ENCODE measurements at regions not wholly inside any gene's neighbourhood (a gene's known extent, or its start where the extent isn't known, plus 50 kb on each side); places are given as distances from the start of the nearest gene placed in this dataset.

DNA sequence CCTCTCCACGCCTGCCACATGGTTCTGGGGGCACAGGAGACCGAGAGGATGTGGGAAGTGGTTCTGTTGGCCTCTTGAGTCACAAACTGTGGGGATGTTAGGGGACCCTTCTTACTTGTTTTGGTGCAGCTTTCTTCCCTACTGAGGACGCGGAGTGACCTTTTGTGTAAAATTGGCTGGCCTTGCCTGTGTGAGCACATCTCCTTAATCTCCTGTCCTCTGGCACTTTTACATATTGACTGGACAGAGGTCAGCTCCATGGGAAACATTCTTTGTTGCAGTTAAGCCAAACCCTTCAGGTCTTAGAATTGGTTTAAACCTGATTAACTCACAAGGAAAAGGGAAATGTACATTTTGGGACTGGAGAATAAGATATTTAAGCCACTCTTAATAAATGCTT is 51.2 kb upstream of the TENM4 start:
- H4K5ac ChIP-seq (ENCODE audit: insufficient read length, low read depth, low read length) = no peak overlapping the region
- ChIA-PET POLR2A (ENCODE audit: partially characterized antibody) (interaction anchor here (1.3 kb wide), 1 partner anchor 19 kb away, joined by 3 read pairs; no protein-coding TSS in a partner anchor), CTCF (ENCODE audit: partially characterized antibody) (interaction anchor here (0.9 to 11.4 kb wide), 11 partner anchors 10 to 91 kb away, joined by 3 to 136 read pairs (median 20); partner anchors contain the start of gene TENM4)
- no peak for FAIRE-seq
- DNase-seq (ENCODE audit: low read depth in 1 of 2, low spot score in 2 of 2) = no peak
- no peak overlapping the region for H2BK12ac ChIP-seq (ENCODE audit: low read depth, low read length)
- H4K20me1 ChIP-seq (replicated peaks in 1 of 2; ENCODE audit: control insufficient read depth in 1 of 2, insufficient read depth in 2 of 2, low read length in 2 of 2) = no peaks in the 10 kb centered on the region
- H2AK5ac ChIP-seq (ENCODE audit: low read depth, low read length) = no peak overlapping the region
- no peak overlapping the region for H4K91ac ChIP-seq (replicated peaks; ENCODE audit: insufficient read length, low read length)
- no peak overlapping the region; the same call in 1 of the 2 replicates for H2AFZ ChIP-seq (ENCODE audit: low read length)
- no peaks in the 10 kb centered on the region for H3K27me3 ChIP-seq (replicated peaks in 1 of 4; ENCODE audit: control insufficient read depth in 3 of 4, extremely low read depth in 1 of 4, insufficient read depth in 3 of 4, low read length in 3 of 4)
- no peak overlapping the region for H3K27ac ChIP-seq (ENCODE audit: low read depth, low read length)
- H3K18ac ChIP-seq (ENCODE audit: extremely low read depth, low read length) = no peak overlapping the region
- peaks cover 0 to 2% (median 0%) of the 10 kb centered on the region in 4 experiments; a peak in 2 of 7 replicates for H3K4me1 ChIP-seq (replicated peaks in 1 of 4; ENCODE audit: control insufficient read depth in 3 of 4, insufficient read depth in 4 of 4, low read length in 3 of 4)
- no peak overlapping the region for H2BK20ac ChIP-seq (ENCODE audit: low read length)
- no peak overlapping the region for H3K9ac ChIP-seq (replicated peaks in 1 of 4; ENCODE audit: extremely low read depth in 1 of 4, low read depth in 3 of 4, low read length in 3 of 4)
- H3K79me1 ChIP-seq (ENCODE audit: low read depth, low read length) = no peaks in the 10 kb centered on the region
- H3K79me2 ChIP-seq (ENCODE audit: control insufficient read depth in 1 of 2, insufficient read depth in 2 of 2, low read length in 2 of 2) = no peaks in the 10 kb centered on the region
- no peaks in the 10 kb centered on the region for H3K23me2 ChIP-seq (ENCODE audit: low read depth, low read length)
- H3K14ac ChIP-seq (ENCODE audit: insufficient read length) = no peak overlapping the region
- no peak overlapping the region for H3K23ac ChIP-seq (ENCODE audit: insufficient read length)
- no peak overlapping the region for H3K4ac ChIP-seq (replicated peaks; ENCODE audit: insufficient read length, low read depth, low read length)
- no peaks in the 10 kb centered on the region for H3K36me3 ChIP-seq (ENCODE audit: control insufficient read depth in 2 of 4, insufficient read depth in 4 of 4, low read length in 3 of 4)
- H3K4me3 ChIP-seq (ENCODE audit: extremely low read depth in 1 of 4, insufficient read depth in 2 of 4, low read depth in 3 of 4, low read length in 4 of 4) = no peak overlapping the region
- H4K8ac ChIP-seq (ENCODE audit: extremely low read depth, insufficient read depth, low read length) = no peak overlapping the region
- no peak overlapping the region for H3K56ac ChIP-seq (replicated peaks; ENCODE audit: insufficient read length, low read depth, low read length)
- no peak overlapping the region for H2BK15ac ChIP-seq (ENCODE audit: low read length)
- H3K9me3 ChIP-seq (ENCODE audit: insufficient read depth in 2 of 2, low read depth in 1 of 2, low read length in 1 of 2) = no peaks in the 10 kb centered on the region
- no peak overlapping the region for H3K4me2 ChIP-seq (ENCODE audit: insufficient read depth in 1 of 2, low read depth in 2 of 2, low read length in 2 of 2)
- H2BK5ac ChIP-seq (ENCODE audit: low read depth, low read length) = no peak overlapping the region
- H2BK120ac ChIP-seq (replicated peaks; ENCODE audit: low read depth, low read length) = no peak overlapping the region
- WGBS, 2 experiments (ENCODE audit: extremely low coverage in 1 of 2, insufficient coverage in 1 of 2, insufficient read length in 1 of 2, insufficient replicate concordance in 2 of 2, low coverage in 1 of 2, low lambda C conversion rate in 2 of 2, missing lambda C conversion rate in 1 of 2) = 89% methylated on average over 4 of the region's 4 CpGs; no CpG with 5 or more reads in 1 of the 2 experiments
- TF ChIP-seq EZH2 (IDR thresholded peaks at IDR 0.05; ENCODE audit: low read depth, low read length, severe bottlenecking) = no peak
- no peak for TF ChIP-seq RNF2 (IDR thresholded peaks at IDR 0.05; ENCODE audit: borderline replicate concordance, low read depth, low read length, missing control alignments, poor library complexity, severe bottlenecking)
- no peak for TF ChIP-seq ASH2L (IDR thresholded peaks at IDR 0.05; ENCODE audit: low read length)
- no peak for TF ChIP-seq TEAD4 (IDR thresholded peaks at IDR 0.05; ENCODE audit: low read depth, low read length)
- TF ChIP-seq SAP30 (IDR thresholded peaks at IDR 0.05; ENCODE audit: insufficient read depth, insufficient replicate concordance, low read length) = no peak
- TF ChIP-seq CEBPB (IDR thresholded peaks at IDR 0.05; ENCODE audit: low read depth, low read length) = no peak
- no peak for TF ChIP-seq CBX5 (IDR thresholded peaks at IDR 0.05; ENCODE audit: low read depth, low read length)
- TF ChIP-seq, protein P1, sequence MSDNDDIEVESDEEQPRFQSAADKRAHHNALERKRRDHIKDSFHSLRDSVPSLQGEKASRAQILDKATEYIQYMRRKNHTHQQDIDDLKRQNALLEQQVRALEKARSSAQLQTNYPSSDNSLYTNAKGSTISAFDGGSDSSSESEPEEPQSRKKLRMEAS (IDR thresholded peaks at IDR 0.05) = no peak
- TF ChIP-seq MAFK (IDR thresholded peaks at IDR 0.05; ENCODE audit: low read depth, low read length) = no peak
- TF ChIP-seq CHD2 (IDR thresholded peaks at IDR 0.05; ENCODE audit: low read length) = no peak
- no peak for TF ChIP-seq HDAC2 (IDR thresholded peaks at IDR 0.05; ENCODE audit: borderline replicate concordance in 1 of 2, low read depth in 2 of 2, low read length in 2 of 2)
- no peak for TF ChIP-seq NRF1 (IDR thresholded peaks at IDR 0.05; ENCODE audit: low read depth, low read length)
- no peak for TF ChIP-seq JUN (IDR thresholded peaks at IDR 0.05; ENCODE audit: low read depth, low read length)
- no peak for TF ChIP-seq ZNF274 (IDR thresholded peaks at IDR 0.05; ENCODE audit: borderline replicate concordance, extremely low read depth, low read length)
- no peak for TF ChIP-seq CREB1 (IDR thresholded peaks at IDR 0.05)

Data from H1 (cell line).